ENCODE measurements at regions not wholly inside any gene's neighbourhood (a gene's known extent, or its start where the extent isn't known, plus 50 kb on each side); places are given as distances from the start of the nearest gene placed in this dataset.

DNA sequence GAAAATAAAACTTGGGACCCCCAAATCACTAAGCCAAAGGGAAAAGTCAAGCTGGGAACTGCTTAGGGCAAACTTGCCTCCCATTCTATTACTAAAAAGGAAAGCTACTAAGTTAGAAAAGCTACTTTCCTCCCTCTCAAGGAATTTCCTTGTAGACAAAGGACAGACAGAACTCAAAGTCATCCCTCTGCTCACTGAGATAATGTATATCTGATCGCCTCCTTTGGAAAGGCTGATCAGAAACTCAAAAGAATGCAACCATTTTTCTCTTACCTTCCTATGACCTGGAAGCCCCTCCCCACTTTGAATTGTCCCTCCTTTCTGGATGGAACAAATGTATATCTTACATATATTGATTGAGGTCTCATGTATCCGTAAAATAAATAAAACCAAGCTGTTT is 190.5 kb upstream of the DCN start:
- no peak for DNase-seq

- no peak for DNase-seq
These were observed 187.7 kb upstream of the DCN start for GRCh38 chr12:91370086-91370868.

DNA sequence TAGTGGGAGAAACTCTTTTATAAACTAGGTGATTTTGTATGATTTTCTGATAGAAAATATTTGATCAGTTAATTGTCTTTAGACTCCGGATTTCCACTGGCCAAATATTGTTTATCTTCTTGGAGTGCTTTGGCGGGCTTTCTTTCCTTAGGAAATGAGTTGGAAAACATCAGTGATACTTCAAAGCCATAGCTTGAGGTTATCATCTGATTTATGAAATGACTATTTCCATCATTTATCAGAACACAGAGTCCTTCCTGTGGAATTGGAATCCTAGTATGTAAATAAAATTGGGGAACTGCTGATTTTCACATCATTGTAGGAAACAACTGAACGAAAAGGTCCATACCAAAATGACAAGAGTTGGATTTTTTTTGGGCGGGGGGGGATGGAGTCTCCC is 186.0 kb upstream of the DCN start:
- no peak for DNase-seq

DNA sequence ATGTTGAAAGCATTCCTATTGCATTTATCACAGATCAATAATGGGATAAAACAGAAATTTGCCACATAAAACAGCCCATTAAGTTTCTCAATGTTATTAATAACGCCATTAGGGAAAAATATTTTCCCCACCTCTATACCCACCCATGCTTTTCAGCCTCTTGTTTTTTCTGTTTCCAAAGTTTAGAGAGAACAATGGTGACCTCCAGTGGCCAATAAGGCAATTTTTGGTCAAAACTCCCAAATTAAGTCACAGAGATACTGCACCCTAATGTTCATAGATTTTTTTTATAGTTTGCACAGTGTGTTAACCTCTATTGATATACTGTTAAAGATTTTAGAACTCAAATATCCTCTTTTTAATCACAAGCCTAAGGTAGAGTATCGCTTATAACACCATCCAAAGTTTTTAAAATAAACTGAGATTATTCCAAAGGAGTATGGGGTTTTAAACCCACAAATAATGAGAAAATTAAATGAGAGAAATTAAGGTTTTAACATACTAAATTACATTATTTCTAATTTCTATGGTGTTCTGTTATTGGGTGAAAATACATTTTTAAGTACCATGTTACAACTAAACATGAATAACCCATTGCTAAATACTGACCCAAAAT is 184.7 kb upstream of the DCN start:
- DNase-seq: no peak

- no peak for DNase-seq
These were observed 182.0 kb upstream of the DCN start for GRCh38 chr12:91364471-91365184.

- peak; percentile 81 for DNase-seq
These were observed 179.2 kb upstream of the DCN start for GRCh38 chr12:91361864-91362263.

DNA sequence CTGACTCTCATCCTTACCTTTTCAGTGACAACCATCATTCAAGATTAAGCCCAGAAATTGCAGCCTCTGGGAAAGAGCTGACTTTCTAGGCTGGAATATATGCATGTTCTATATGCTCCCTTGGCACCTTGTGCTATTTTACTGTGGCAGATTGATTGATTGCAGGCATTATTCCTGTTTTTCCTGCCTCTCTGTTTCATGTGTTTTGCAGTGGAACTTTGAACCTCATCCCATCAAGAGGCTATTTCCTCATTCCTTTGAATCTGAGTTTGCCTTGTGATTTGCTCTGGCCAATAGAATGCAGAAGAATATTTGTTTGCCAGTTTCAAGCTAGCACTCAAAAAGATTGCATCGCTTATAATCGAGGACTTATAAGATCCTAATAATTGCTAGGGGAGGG is 174.8 kb upstream of the DCN start:
- DNase-seq: no peak

GRCh38 chr12:91356405-91356804 is 173.8 kb upstream of the DCN start:
- no peak for DNase-seq

DNA sequence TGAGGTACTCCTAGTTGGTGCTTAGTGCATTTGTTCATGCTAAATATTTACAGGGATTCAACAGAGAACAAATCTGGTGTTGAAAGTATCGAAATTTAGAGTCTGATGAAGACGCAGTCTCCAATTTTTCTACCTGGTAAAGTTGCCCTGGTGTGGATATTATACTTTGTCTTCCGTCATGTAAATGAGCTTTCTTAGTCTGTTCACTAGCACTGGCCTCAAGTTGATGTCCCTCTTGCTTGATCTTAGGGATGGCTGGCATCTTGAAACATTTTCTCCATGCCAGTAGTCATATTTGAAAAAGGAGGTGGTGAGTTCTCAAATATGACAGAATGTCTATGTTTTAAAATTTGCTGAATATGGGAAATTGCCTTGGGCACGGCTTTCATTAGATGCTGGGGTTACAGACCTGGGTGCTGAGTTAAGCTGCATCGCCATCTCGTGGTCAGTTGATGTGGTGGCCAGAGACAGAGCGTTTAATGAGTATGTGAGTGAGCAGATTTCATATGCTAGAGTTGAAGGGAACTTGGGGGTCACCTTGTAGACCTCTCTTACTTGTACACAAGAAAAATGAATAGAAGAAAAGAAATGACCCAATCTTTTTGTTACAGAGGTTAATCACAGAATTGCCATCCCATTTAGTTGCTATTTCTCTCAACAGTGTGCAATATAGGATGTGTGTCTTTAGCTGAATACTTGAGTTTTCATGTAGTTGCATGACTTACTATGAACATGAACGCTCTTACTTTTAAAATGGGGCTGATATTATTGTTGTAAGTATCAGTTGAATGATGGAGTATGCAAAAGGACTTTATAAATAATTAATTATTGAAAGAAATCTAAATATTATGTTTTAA is 172.8 kb upstream of the DCN start:
- DNase-seq: peak; percentile 93

DNA sequence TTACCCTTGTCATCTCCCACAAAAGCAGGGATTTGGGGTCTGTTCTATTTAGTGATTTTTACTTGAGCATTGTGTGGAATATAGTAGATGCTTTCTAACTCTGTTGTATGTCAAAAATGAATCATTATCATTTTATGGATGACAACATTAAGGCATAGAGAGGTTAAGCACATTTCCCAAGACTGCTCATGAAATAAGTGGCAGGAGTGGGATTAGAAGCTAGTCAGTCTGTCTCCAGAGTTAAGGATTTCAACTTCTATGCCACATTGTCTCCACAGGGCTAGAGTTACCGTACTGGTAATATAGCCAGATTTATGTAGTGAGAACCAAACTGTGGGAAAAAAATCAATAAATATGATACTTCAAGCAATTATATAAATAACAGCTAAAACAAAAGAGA is 170.6 kb upstream of the DCN start:
- no peak for DNase-seq

DNA sequence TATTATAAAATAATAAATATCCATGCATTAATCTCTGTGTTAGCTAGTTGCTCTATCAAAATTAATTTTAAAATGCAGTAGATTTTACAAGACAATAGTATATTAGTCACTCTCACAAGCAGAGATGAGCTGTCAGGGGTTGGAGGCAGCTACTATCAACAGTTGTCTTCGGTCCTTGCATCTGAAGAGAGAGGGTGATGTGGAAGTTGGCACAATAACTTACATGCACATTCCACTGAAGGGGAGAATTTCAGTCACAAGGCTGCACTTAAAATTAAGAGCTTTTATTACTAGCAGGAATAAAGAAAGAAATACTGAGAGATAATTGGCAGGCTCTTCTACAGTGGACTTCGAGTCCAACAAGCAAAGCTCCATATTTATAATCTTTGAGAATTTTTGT is 166.9 kb upstream of the DCN start:
- no peak for DNase-seq

- DNase-seq: no peak
These were observed 165.0 kb upstream of the DCN start for GRCh38 chr12:91347481-91348214.

GRCh38 chr12:91346827-91347226 is 164.2 kb upstream of the DCN start:
- no peak for DNase-seq

DNA sequence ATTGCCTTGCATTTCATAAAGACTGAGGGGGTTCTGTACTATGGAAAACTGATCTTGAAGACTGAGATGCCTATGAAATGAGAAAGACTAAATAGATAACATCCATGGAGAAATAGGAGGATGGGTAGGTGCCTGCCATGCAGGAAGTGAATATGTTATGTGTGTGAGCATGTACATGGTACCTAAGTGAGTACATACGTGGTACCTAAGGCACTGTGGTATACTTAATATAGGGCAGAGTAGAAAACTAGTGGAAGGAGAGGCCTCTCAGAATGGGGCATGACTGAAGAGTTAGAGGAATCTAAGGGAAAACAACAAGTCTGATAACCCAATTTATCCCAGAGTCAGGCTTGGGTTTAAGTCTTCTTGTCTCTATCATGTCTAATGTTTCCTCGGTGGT is 161.8 kb upstream of the DCN start:
- no peak for DNase-seq

DNA sequence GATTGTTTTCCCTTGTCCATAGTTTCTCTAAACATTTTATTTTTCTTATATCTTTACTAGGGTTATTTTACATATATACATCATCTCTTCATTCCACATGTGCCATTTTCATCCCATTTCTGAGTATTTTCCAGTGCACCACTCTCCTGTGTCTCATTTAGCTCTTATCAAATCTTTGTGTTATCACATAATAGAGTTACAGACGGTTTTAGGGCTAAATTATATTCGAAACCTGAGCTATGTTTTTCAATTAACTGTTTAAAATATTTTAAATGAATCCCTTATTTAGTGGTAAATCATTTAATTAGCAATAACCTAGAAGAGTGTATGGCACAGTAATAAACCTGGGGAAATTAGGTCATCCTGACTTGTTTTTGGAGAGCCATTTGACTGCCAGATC is 160.4 kb upstream of the DCN start:
- no peak for DNase-seq

DNA sequence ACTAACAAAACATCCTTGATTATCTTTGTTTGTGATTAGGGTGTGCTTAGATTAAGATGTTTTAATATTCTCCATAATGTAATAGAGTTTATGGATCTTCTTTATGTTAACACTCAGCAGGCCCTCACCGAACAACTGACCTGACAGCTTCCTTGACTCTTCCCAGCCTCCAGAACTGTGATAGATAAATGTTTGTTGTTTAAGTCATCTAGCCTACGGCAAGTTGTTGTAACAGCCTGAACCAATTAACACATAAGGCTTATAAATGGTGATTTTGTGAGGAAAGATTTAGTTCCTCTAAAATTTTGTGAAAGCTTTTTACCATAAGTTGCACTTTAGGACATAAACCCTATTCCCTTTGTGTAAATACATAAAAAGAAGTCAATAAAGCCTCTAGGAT is 156.5 kb upstream of the DCN start:
- no peak for DNase-seq

- no peak for DNase-seq
These were observed 153.1 kb upstream of the DCN start for GRCh38 chr12:91335699-91336098.

DNA sequence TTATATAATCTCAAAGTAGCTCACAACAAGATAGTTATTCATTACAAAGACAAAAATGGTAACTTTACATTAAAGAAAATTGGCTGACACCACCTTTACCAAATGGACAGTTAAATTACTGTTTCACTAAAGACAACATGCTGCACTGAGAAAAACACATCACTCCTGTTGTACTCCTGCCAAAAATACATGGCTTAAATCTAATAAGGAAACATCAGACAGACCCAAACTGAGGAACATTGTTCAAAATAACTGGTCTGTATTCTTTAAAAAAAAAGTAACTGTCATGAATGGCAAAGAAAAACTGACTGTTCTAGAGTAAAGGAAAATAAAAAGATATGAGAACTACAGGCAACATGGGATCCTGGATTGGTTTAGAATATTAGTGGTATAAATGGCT is 151.3 kb upstream of the DCN start:
- no peak for DNase-seq

- peak; percentile 31 for DNase-seq
These were observed 149.7 kb upstream of the DCN start for GRCh38 chr12:91332302-91332701.

GRCh38 chr12:91331371-91331770 is 148.8 kb upstream of the DCN start:
- no peak for DNase-seq

DNA sequence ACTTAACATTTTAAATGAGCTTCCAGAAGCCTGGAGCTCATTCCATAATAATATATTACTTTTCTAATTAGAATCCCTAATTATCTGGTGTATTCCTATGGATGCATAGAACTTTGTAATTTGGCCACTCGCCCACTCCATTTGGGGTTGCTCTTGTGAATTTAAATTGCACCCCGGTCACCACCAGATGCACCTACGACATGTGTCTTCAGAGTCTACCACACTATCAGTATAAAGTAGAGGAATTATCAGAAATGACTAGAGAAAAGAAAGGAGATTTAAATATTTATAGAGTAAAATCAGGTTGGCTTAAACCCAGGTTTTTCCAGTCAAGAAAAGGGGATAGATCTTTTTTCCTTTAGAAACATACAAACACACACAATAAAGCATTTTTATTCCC is 145.8 kb upstream of the DCN start:
- no peak for DNase-seq

- DNase-seq: peak; percentile 57
These were observed 145.3 kb upstream of the DCN start for GRCh38 chr12:91327889-91328288.

DNA sequence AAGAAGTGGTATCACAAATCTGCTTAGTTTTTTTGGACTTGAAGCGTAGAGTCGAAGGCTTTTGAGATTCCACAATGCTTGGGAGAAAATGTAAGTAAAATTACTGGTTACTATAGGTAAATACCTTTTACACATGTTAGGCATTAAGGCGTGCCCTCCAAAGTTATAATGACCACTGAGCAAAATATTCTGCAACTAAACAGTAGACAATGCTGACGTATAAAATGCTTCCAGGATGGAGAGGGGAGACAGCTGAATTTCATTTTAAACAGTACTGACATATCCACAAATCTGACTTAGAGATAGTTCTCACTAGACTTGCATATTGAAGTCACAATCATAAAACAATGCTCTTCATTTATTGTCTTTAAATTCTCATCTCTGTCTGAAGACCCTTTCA is 144.5 kb upstream of the DCN start:
- DNase-seq: peak; percentile 48
